Amygdala (tissue), 56 donors: ENCODE measurements at regions not wholly inside any gene's neighbourhood (a gene's known extent, or its start where the extent isn't known, plus 50 kb on each side); places are given as distances from the start of the nearest gene placed in this dataset.
A peak's percentile ranks its signal among the peaks of the same experiment; 100 is the strongest.
"Not testable (repeated sequence)": the region's sequence is repeated elsewhere in the genome, so short reads cannot be mapped to it uniquely, and the experiment has no call there.

Experiments
- DNase-seq, 56 donors: peaks; one replicate each; lab custom pipeline; 2025; lab: John Stamatoyannopoulos, UW

DNA sequence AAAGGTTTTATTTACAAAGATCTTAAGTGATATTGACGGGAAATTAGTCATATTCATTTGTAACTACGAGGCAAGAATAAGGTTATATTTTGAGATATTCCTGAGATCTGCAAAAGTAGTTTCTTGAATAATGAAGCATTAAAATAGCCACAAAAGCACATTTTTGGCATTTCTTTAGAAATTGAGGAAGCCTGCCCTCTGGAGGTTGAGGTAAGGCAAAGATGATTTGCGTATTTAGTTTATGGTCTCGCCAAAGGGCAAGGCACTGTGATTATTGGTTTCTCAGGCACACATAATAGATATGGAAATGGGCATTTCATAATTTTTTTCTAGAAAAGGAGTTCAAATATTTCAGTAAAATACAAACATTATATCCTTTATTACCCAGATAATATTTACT, 143.7 kb upstream of the RPRM start:
- no peak for DNase-seq

DNA sequence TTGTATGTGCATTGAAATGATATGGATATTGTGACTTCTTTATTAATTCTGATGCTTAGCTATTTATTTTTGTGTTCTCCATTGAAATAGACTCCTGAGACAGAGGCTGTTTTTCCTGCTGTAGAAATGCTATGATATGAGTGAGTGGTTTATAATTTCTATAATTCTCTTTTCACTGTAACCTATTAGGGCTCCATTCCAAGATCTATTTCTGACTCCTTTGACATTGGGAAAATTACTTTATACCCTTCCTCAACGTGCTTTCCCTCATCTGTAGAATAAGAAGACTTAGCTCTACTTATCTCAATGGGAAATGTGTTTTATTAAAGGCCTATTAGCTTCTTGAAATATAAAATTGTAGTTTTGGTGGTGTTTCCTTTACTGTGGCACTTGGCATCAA, 144.5 kb upstream of the RPRM start:
- no peak for DNase-seq

DNA sequence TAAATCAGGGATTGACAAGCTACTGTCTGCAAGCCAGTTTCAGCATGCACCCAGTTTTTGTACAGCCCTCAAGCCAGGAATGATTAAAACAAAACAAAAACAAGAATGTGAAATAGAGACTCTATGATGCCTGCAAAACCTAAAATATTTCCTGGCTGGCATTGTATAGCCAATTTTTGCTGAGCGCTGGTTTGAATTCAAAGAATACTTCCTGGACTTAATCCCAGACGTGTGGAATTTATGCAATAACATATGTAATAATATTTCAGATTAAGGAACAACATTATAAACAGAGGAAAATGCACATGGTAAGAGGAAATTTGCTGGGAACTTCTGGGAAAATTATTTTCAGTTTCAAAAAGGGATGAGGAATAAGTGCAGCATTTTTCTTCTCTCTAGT, 148.1 kb upstream of the RPRM start:
- no peak for DNase-seq

DNA sequence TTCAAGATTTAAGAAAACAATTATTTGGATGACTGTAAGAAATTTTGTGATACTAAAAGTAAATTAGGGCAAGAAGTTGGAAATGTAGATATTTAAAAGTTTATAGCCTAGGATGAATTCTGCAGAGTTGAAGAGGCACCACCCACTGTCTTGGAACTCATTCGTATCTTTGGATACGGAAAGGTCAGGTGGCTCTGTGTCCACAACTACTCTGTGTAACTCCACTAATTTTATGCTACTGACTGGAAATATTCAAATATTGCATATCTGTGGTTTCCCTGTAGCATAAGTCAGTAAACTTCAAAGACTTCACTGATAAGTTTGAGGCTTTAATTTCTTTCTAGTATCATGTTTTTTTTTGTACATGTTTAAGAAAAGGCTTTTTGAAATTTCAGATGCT, 156.9 kb upstream of the RPRM start:
- DNase-seq: no peak

DNA sequence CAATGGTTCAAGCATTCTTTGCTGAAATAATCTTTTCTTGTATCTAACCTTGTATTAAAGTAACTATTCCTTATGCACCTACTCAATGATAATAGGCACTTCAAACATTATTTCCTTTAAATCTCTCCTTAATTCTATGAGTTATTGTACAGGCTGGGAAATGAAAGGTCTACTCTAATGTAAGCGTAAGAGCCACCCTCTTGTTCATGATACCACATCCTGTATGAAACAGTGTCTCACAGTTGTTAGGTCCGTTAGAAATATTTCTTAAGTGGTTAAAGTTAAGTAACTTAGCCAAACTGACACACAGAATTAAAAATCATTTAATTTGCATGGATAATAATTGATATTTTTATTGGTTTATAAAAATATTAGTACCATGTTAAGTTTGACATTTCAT, 162.5 kb upstream of the RPRM start:
- DNase-seq: no peak

DNA sequence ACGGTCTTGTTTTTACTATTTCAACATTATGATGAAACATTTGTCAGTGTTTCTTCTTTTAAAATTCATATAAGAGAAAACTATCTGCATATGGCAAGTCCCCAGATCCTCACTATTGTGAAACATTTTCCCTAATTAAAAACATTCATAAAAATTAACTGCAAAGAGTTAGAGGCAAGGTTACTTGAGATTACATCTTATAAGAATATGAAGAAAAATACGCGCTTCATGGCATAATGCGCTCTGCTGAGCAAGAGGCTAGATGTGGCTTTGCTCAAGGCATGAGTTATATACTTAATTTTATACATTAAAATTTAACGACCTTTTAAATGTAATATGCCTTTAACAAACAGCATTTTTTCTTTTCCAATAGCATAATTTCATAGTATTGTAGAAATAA, 166.4 kb upstream of the RPRM start:
- DNase-seq: no peak

DNA sequence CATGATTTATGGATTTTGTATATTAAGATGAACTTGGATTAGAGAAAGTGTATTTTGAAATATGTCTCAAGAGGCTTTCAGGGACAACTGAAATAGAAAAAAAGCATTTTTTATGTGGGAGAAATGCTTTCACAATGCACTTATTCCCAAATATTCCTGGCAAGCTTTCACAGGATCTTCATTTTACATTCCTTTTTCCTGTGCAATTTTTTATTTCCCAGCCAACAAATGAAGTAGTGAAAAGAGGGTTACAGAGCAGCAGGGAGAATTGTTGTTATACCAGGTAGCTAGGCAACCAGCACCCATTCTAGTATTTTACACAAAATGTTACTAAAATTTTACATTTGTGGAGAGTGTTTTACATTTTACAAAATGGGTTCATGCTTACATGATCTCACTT, 167.0 kb upstream of the RPRM start:
- DNase-seq: no peak

DNA sequence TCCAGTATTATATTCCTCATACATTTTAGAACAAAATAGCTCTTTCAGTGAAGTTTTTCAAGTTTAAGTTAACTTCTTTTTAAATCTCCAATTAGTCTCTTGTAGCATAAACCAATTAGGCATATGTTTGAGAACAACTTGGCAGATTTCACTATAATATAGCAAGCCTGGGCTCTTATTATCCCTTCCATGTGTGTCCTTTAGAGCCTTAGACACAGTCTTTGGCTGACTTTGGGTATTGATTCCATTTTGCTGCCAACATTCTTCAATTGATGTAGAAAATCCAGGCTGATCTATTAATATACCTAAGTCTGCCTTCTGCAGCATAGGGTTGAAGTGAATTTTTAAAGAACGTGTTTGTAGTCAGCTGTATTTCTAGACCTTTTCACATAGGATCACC, 179.1 kb upstream of the RPRM start:
- DNase-seq: no peak

DNA sequence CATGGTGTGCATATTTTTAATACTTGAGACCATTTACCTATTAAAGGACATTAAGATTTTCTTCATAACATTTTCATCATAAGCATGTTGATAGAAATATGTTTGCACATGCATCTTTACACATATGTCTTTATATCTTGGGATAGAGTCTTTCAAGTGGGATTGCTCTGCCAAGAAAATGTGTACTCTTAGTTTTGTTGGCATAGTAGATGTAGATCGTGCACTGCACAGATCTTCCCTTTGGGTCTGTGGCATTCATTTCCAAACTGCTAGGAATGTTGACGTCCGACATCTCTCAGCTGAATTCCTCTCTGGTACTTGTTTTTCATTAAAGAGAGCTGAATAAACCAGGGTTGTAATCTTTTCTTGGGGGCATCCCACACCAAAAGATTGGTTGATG, 183.2 kb upstream of the RPRM start:
- no peak for DNase-seq

DNA sequence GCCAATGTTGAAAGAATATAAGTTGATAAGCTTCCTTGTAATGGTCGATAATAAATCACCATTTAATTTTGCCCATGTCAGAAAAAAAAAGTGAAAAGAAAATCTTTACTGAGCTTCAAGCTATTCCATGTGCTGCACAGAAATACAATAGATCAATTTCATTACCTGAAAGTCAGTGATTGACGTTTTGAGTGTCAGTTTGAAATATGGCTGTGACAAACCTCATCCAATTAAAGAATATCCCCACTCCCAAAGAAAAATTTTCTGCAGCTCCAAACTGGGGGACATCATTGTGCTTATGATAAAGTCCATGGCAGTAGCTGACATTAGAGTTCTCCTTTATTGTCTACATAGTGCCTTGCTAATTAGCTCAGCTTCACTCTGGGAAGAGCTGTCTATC, 184.8 kb upstream of the RPRM start:
- DNase-seq: no peak

DNA sequence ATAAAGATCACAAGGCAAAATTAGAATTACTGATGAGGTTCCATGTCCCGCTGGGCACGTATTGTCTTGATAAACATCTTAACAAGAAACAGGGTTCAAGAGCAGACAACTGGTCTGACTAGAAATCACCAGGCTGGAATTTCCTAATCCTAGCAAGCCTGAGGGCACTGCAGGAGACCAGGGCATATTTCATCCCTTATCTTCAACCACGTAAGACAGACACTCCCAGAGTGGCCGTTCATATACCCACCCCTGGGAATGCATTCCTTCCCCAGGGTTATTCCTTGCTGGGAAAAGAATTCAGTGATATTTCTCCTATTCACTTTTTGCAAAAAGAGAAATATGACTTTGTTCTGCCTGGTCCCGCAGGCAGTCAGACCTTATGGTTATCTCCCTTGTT, 185.4 kb upstream of the RPRM start:
- not testable (repeated sequence) for DNase-seq

DNA sequence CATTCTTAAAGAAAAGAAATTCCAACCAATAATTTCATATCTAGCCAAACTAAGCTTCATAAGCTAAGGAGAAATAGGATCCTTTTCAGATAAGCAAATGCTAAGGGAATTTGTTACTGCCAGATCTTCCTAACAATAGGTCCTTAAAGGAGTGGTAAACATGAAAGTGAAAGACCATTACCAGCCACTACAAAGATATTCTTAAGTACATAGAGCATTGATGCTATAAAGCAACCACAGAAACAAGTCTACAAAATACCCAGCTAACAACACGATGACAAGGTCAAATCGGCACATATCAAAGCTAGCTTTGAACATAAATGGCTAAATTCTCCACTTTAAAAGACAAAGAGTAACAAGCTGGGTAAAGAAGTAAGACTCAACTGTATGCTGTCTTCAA, 188.9 kb upstream of the RPRM start:
- DNase-seq: no peak

DNA sequence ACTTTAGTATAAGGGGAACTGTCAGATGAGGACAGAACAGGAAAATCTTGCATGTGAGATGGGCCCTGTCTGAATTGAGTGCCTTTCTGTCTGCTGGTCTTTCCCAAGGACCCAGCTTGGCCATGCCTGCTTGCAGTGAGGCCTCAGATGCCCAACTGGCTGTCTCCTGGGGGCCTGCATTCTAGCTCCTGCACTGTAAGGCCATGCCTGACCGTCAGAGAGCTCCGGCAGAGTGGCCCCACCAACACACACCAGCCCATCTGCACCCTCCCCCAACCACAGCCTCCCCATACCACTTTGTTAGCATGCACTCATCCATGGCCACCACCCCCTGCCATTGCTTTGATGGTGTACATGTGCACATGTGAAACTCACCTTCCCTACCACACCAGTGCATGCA, 190.4 kb upstream of the RPRM start:
- no peak for DNase-seq

DNA sequence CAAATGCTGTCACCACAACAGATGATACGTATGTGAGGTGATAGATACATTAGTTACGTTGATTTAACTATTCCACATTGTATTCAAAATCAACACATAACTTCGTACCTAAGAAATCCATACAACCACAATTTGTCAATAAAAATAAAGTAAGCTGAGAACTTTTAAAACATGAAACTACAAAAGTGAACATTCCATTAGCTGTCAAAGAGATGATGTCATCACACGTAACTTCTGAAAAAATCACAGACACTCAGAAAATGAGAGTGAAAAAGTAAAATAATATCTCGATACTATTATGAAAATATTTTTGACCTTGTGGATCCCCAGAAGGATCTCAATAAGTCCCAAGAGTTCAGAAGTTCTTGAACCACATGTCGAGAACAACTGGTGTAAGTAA, 161.6 kb upstream of the GALNT13 start:
- no peak for DNase-seq

DNA sequence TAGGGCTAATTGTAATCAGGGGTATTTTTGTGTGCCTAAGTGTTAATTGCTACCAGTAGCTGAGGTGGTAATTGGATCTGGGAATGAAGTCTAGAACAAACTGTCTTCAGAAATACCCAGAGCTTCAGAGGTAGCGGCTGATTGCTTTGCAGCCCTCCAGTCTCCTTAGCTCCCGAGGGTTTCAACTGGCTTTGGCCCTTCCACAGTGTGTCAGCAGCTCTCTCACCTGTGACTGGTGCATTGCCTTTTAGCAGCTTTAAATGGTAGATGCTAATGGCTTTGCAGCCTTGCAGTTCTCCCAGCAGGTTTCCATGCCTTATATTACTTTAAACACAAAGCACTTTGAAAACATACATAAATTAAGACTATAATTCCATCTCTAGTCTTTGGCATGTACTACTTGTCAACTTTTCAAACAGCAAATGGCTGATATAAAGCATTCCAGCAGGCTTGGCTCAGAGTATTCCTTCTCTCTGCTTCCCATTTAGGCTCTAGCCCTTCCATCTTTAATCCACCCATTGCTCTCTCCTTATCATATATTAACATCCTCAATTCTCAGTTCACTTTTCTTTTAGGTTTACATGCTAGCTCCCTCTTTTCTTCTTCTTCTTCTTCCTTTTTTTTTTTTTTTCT, 156.4 kb upstream of the GALNT13 start:
- DNase-seq: no peak

DNA sequence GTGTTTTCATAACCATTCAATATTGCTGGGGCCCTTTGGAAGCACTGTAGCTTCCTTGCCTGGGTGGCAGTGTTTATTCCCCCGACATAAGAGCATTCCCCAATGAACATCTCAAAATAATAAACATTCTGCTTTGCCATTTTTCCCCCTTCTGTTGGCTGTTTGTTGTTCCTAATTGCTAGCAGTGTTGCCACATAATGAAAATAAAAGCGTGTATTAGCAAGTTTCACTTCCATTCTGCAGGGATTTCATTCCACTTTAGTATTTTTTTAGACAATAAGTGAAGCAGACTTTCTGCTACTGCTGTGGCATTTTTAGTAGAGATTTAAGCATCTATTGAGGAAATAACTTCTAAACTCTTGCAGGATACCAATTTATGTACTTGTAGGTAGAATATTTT, 154.7 kb upstream of the GALNT13 start:
- no peak for DNase-seq

DNA sequence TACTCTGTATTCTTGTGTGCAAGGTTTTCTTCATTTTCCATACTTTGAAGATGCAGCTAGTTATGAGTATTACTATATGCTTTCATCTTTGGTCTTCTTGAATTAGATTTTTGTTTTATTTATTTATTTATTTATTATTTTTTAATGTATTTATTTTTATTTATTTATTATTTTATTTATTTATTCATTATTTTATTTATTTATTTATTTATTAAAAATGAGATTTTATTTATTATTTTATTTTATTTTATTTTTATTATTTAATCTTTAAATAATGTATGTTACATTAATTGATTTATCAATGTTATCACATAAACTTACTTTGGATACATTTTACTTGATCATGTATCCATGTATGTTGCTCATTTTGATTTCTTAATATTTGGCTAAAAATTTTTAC, 132.3 kb upstream of the GALNT13 start:
- DNase-seq: no peak

DNA sequence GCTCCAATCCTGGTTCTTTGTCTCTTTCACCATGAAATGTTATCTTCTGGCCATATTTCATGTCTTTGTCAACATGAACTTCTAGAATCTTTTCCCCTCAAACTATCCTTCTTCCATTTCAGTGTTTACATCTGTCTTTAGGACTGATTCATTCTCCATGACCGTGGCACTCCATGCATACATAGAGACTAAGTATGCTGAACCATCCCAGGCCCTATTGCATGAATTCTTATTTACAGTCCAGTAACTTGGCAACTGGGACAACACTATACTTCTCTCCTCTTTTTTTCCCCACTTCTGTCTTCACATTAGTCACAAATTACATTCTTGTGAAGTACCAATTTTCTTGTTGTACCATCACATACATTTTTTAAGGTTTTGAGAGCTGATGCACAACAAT, 109.8 kb upstream of the GALNT13 start:
- DNase-seq: no peak

DNA sequence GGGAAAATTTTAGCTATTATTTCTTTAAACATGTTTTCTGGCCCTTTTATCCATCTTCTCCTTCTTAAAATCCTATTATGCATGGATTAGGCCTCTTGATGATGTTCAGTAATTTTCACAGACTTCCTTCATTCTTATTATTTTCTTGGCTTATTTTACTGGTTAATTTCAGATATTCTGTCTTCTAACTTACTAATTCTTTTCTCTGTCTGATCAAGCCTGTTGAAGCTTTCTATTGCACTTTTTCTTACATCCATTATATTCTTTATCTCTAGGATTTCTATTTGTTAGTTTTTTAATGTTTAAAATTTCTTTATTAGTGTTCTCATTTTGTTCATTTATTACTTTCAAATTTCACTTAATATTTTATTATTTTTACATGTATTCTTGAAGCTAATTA, 105.3 kb upstream of the GALNT13 start:
- no peak for DNase-seq

DNA sequence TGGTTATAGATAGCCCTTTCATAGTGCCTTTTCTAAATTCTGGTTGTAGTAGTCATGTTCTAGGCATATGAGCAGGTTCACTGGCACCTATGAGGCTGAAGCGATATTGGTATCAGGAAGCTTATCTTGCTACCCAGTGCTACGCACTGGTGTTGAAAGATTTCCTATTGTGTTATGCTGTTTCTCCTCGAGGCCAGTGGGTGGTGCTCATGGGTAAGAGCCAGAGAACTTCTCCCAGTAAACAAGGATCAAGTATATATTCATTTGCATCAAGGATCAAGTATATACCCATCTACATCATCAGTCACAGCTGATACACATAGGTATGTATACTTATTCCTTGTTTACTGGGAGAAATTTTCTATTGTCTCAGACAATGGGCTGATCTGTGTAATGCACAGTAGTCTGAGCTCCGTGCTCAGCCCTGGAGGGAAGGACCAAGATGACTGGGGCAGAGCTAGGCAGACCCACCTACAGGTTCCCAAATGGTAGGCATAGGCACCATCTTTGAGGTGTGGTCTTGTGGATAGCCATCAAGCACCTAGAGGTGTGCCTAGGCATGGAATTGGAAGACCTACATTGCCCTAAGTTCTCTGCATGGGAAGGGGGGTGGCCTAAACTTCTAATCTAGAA, 101.2 kb upstream of the GALNT13 start:
- DNase-seq: peak in 11 of 56 donors; percentile 4 to 49 (median 13)

DNA sequence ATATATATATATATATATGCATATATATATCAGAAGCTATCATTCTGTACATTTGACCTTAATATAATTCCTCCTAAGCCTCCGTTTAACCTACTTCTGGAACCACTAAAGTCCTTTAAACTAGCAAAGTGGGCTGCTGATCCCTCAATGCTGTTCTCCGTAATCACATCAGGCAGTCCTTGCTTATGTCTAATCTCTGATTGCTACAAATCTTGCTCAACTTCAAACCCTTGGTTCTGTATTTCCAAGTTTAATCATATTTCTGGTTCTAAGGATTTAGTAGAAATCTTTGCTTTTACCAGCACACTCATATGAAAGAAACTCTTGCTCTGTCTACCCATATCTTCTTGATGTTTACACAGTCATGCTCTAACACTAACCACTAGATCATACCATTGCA, 91.5 kb upstream of the GALNT13 start:
- DNase-seq: no peak

DNA sequence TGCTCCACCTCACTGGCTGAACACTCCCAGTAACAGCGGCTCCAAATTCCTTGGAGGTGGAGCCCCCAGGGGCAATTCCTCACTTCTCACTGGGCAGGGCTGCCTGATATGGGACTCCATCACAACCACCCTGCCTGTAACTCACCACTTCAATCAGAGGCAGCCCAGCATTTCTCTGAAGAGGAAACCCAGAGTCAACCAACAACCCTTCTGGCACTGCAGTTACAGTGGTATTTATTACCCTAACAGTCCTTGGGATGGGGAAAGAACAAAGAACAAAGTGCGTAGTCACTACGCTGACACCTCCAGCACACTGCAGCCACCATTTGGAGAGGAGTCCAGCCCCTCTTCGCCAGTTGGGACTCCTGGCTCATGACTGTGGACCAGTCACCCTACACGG, 85.7 kb upstream of the GALNT13 start:
- DNase-seq: no peak

DNA sequence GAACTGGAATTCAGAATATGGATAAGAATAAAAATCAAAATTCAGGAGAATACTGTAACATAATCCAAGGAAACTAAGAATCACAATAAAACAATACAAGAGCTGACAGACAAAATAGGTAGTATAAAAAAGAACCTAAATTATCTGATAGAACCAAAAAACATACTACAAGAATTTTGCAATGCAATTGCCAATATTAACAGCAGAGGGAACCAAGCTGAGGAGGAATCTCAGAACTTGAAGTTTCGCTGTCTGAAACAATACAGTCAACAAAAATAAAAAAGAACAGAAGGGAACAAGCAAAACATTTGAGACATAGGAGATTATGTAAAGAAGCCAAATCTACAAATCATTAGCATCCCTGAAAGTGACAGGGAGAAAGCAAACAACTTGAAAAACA, 84.1 kb upstream of the GALNT13 start:
- no peak for DNase-seq
